ENCODE measurements at regions not wholly inside any gene's neighbourhood (a gene's known extent, or its start where the extent isn't known, plus 50 kb on each side); places are given as distances from the start of the nearest gene placed in this dataset.

- FAIRE-seq, result no peak
- DNase-seq (ENCODE audit: low spot score in 2 of 2), result no peak
These were observed 259.7 kb downstream of the INSC start for GRCh38 chr11:15374418-15374817.

- DNase-seq (ENCODE audit: low spot score in 2 of 2) (no peak), FAIRE-seq (no peak)
These were observed 264.2 kb downstream of the INSC start for GRCh38 chr11:15378941-15379340.

GRCh38 chr11:15379483-15379882, 264.8 kb downstream of the INSC start:
- FAIRE-seq, result no peak
- DNase-seq (ENCODE audit: low spot score in 2 of 2), result no peak

- no peak for FAIRE-seq
These were observed 276.1 kb downstream of the INSC start for GRCh38 chr11:15390857-15391256.

GRCh38 chr11:15396778-15397177, 282.1 kb downstream of the INSC start:
- FAIRE-seq (no peak), DNase-seq (ENCODE audit: low spot score in 2 of 2) (no peak)

More at GRCh38 chr11:15390857-15391256, 276.1 kb downstream of the INSC start:
- DNase-seq (ENCODE audit: low spot score in 2 of 2), result no peak

- FAIRE-seq (no peak), DNase-seq (ENCODE audit: low spot score in 2 of 2) (no peak)
These were observed 292.2 kb downstream of the INSC start for GRCh38 chr11:15406851-15407351.

GRCh38 chr11:15412054-15412453, 297.3 kb downstream of the INSC start:
- DNase-seq (ENCODE audit: low spot score in 2 of 2) (no peak), FAIRE-seq (no peak)

GRCh38 chr11:15418921-15419320, 304.2 kb downstream of the INSC start:
- DNase-seq (ENCODE audit: low spot score in 2 of 2), result no peak
- no peak for FAIRE-seq

GRCh38 chr11:15419696-15420095, 305.0 kb downstream of the INSC start:
- DNase-seq (ENCODE audit: low spot score in 2 of 2), result no peak
- FAIRE-seq, result no peak

- FAIRE-seq, result no peak
- no peak for DNase-seq (ENCODE audit: low spot score in 2 of 2)
These were observed 315.7 kb downstream of the INSC start for GRCh38 chr11:15430381-15430780.

GRCh38 chr11:15434529-15434928, 319.8 kb downstream of the INSC start:
- no peak for FAIRE-seq

GRCh38 chr11:15446315-15446714, 331.6 kb downstream of the INSC start:
- DNase-seq (ENCODE audit: low spot score in 2 of 2), result no peak
- FAIRE-seq, result no peak

More at GRCh38 chr11:15434529-15434928, 319.8 kb downstream of the INSC start:
- DNase-seq (ENCODE audit: low spot score in 2 of 2), result no peak

GRCh38 chr11:15446929-15447328, 332.2 kb downstream of the INSC start:
- FAIRE-seq, result no peak
- DNase-seq (ENCODE audit: low spot score in 2 of 2), result no peak

GRCh38 chr11:15451713-15452112, 337.0 kb downstream of the INSC start:
- FAIRE-seq (no peak), DNase-seq (ENCODE audit: low spot score in 2 of 2) (no peak)

- DNase-seq (ENCODE audit: low spot score in 2 of 2) (no peak), FAIRE-seq (no peak)
These were observed 338.6 kb downstream of the INSC start for GRCh38 chr11:15453211-15453765.

GRCh38 chr11:15468466-15468865, 353.7 kb downstream of the INSC start:
- FAIRE-seq, result no peak
- DNase-seq (ENCODE audit: low spot score in 2 of 2), result no peak

GRCh38 chr11:15471048-15471894, 356.5 kb downstream of the INSC start:
- FAIRE-seq (no peak), DNase-seq (ENCODE audit: low spot score in 2 of 2) (no peak)

GRCh38 chr11:15471895-15472799, 357.4 kb downstream of the INSC start:
- DNase-seq (ENCODE audit: low spot score in 2 of 2) (no peak), FAIRE-seq (no peak)

- no peak for DNase-seq (ENCODE audit: low spot score in 2 of 2)
- no peak for FAIRE-seq
These were observed 359.5 kb downstream of the INSC start for GRCh38 chr11:15473954-15474837.

- DNase-seq (ENCODE audit: low spot score in 2 of 2) (no peak), FAIRE-seq (no peak)
These were observed 361.7 kb downstream of the INSC start for GRCh38 chr11:15476371-15476917.
